Breast epithelium (tissue), 3 donors: ENCODE measurements at regions not wholly inside any gene's neighbourhood (a gene's known extent, or its start where the extent isn't known, plus 50 kb on each side); places are given as distances from the start of the nearest gene placed in this dataset.

ENCODE experiments used
- CTCF ChIP-seq, 3 donors: fragments of 450-650 bp; IDR thresholded peaks; one replicate each; pipeline ENCODE4 v1.5.1; 2016 to 2017; ENCODE audit warnings: antibody characterized with exemption in 3 of 3, mild to moderate bottlenecking in 3 of 3, moderate library complexity in 3 of 3
- POLR2A ChIP-seq: fragments of 450-650 bp; IDR thresholded peaks from one replicate; pipeline ENCODE4 v1.6.1; 2016; ENCODE audit warnings: antibody characterized with exemption, mild to moderate bottlenecking, moderate library complexity

- no peak for TF ChIP-seq CTCF (IDR thresholded peaks at IDR 0.05)
- TF ChIP-seq POLR2A: no peak
Measured at GRCh38 chr12:27387473-27387872, 54.8 kb downstream of the BMAL2 start.
